ENCODE measurements at regions not wholly inside any gene's neighbourhood (a gene's known extent, or its start where the extent isn't known, plus 50 kb on each side); places are given as distances from the start of the nearest gene placed in this dataset.

DNA sequence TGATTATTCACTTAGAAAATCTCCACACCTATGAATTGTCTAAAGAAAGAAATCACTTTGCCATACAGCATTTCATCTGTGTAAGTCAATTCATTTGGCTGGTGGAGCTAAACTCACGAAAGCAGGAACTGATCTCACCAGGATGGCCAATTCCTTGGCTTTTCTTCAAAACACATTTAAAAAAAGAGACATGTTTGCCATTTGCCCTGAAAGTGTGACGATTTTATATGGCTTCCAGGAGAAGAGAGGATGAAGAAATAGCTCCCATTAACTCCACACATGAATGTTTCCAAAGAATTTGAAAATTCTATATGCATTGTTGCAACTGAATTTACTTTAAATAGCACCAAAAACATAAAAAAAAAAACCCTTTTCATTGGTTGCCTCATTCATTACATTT is 334.7 kb downstream of the DMRT2 start:
- no peak for TF ChIP-seq EZH2phosphoT487 (IDR thresholded peaks at IDR 0.05; ENCODE audit: borderline replicate concordance, low read depth, low read length)
- TF ChIP-seq, protein P1, sequence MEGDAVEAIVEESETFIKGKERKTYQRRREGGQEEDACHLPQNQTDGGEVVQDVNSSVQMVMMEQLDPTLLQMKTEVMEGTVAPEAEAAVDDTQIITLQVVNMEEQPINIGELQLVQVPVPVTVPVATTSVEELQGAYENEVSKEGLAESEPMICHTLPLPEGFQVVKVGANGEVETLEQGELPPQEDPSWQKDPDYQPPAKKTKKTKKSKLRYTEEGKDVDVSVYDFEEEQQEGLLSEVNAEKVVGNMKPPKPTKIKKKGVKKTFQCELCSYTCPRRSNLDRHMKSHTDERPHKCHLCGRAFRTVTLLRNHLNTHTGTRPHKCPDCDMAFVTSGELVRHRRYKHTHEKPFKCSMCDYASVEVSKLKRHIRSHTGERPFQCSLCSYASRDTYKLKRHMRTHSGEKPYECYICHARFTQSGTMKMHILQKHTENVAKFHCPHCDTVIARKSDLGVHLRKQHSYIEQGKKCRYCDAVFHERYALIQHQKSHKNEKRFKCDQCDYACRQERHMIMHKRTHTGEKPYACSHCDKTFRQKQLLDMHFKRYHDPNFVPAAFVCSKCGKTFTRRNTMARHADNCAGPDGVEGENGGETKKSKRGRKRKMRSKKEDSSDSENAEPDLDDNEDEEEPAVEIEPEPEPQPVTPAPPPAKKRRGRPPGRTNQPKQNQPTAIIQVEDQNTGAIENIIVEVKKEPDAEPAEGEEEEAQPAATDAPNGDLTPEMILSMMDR (conservative IDR thresholded peaks at IDR 0.05; ENCODE audit: low read length): no peak

Measured in OCI-LY7 (cell line).